Left ventricle myocardium inferior (tissue), 1 donor: ENCODE measurements at regions not wholly inside any gene's neighbourhood (a gene's known extent, or its start where the extent isn't known, plus 50 kb on each side); places are given as distances from the start of the nearest gene placed in this dataset.

Experiments
- DNase-seq: peaks from one replicate; pipeline ENCODE4 v3.0.0-alpha.2; 2020
- H3K27ac ChIP-seq: fragments of 200-600 bp; replicated peaks from 2 replicates; pipeline ENCODE4 v1.8.0; 2021
- H3K27me3 ChIP-seq: fragments of 200-600 bp; 2 replicates; pipeline ENCODE4 v1.8.0; 2021; ENCODE audit warnings: low read depth
- H3K36me3 ChIP-seq: fragments of 200-600 bp; 2 replicates; pipeline ENCODE4 v1.8.0; 2021
- H3K4me1 ChIP-seq: fragments of 200-600 bp; 2 replicates; pipeline ENCODE4 v1.8.0; 2021
- H3K4me3 ChIP-seq: fragments of 200-600 bp; 2 replicates; pipeline ENCODE4 v1.8.0; 2021; ENCODE audit warnings: mild to moderate bottlenecking, moderate library complexity
- H3K9me3 ChIP-seq: fragments of 200-600 bp; replicated peaks from 2 replicates; pipeline ENCODE4 v1.8.0; 2021
- intact Hi-C: fragments of 100-400 bp; cut with micrococcal nuclease; formaldehyde crosslinking; loops from one replicate; pipeline ENCODE4 v1.11.0; 2022
- TF ChIP-seq, protein P1 (sequence below): fragments of 200-600 bp; IDR thresholded peaks from 2 replicates; pipeline ENCODE4 v1.8.0; 2021; ENCODE audit warnings: antibody characterized with exemption, mild to moderate bottlenecking, borderline replicate concordance
- donor health status: DM: no; HTN: yes; CAD: no; lungs with severe emphysema.

DNA sequence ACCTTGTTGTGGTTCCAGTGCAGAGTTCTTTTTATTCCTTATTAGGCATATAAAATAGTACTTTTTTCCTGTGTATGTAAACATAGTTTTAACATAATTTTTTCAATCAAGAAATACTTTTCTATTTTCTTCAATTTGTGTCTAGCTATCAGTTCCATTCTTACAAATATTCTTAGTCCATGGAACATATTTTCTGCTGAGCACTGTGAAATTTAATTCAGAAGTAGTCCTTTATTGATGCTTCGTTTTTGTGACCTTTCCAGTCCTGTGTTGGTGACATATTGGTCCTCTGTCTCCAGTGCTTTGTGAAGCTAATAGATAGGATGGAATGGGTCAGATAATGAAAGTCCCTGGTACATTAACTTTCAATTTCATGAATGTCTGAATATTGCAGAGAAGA lies 325.1 kb downstream of the SAMD5 start:
- no peaks in the 10 kb centered on the region for H3K36me3 ChIP-seq
- intact Hi-C loops: no loop called here
- H3K4me1 ChIP-seq: no peaks in the 10 kb centered on the region
- H3K9me3 ChIP-seq: no peaks in the 10 kb centered on the region
- DNase-seq: no peak
- no peak overlapping the region for H3K27ac ChIP-seq
- TF ChIP-seq, protein P1, sequence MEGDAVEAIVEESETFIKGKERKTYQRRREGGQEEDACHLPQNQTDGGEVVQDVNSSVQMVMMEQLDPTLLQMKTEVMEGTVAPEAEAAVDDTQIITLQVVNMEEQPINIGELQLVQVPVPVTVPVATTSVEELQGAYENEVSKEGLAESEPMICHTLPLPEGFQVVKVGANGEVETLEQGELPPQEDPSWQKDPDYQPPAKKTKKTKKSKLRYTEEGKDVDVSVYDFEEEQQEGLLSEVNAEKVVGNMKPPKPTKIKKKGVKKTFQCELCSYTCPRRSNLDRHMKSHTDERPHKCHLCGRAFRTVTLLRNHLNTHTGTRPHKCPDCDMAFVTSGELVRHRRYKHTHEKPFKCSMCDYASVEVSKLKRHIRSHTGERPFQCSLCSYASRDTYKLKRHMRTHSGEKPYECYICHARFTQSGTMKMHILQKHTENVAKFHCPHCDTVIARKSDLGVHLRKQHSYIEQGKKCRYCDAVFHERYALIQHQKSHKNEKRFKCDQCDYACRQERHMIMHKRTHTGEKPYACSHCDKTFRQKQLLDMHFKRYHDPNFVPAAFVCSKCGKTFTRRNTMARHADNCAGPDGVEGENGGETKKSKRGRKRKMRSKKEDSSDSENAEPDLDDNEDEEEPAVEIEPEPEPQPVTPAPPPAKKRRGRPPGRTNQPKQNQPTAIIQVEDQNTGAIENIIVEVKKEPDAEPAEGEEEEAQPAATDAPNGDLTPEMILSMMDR: no peak
- no peak overlapping the region for H3K4me3 ChIP-seq
- H3K27me3 ChIP-seq: no peaks in the 10 kb centered on the region

DNA sequence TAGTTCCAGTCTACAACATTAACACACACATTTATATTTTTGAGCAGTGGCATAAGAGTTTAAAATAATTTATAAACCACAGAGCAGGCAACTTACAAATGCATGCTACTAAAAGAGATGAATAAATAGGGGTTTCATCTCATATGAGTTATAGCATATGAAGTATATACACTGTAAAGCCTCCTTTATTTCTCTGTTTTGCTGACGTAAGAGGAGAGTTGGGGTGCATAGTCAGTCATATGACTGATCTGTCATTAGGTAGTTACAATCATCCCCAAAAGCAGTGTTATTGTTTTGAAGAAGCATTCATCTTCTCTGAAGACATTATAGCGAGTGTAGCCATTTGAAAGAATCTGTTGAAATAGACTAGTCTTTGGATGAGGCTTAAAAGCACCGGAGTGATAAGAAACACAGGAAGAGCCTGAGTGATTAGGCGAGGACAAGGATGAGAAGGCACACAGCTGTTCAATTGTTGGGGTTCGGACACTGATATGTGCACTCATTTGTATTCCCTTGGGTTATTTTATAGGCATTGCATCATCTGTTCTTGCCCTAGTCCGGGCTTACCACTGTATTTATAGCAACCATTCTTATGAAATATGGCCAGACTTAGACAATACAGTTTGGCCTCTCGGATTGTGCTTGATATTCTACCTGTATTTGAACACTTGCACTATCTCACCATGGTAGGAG lies 325.7 kb downstream of the SAMD5 start:
- H3K9me3 ChIP-seq: no peaks in the 10 kb centered on the region
- H3K36me3 ChIP-seq: no peaks in the 10 kb centered on the region
- intact Hi-C loops: no loop called here
- H3K4me1 ChIP-seq: no peaks in the 10 kb centered on the region
- TF ChIP-seq, protein P1: no peak
- no peak for DNase-seq
- H3K27me3 ChIP-seq: no peaks in the 10 kb centered on the region
- H3K27ac ChIP-seq: no peak overlapping the region
- no peak overlapping the region for H3K4me3 ChIP-seq

DNA sequence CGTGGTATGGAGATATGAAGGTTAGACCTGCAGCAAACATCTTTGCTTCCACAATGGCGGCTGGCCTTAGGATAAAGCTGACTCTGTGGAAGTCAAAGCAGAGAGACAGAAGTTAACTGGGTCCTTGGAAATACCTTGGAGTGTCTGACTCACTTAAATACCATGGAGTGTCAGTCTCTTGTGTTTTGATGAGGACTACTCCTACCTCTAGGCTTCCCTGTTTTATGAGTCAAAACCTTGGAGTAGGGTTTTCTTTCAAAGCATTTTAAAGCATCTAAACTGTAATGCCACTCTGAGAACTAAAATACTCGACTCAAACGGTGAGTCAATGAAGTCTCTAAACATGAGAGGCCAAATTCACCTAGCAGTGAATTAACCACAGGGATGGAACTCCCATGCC lies 329.1 kb downstream of the SAMD5 start:
- DNase-seq: no peak
- intact Hi-C loops: no loop called here
- H3K4me3 ChIP-seq: no peak overlapping the region
- H3K27ac ChIP-seq: no peak overlapping the region
- H3K27me3 ChIP-seq: no peaks in the 10 kb centered on the region
- no peaks in the 10 kb centered on the region for H3K9me3 ChIP-seq
- TF ChIP-seq, protein P1: no peak
- no peaks in the 10 kb centered on the region for H3K4me1 ChIP-seq
- no peaks in the 10 kb centered on the region for H3K36me3 ChIP-seq

DNA sequence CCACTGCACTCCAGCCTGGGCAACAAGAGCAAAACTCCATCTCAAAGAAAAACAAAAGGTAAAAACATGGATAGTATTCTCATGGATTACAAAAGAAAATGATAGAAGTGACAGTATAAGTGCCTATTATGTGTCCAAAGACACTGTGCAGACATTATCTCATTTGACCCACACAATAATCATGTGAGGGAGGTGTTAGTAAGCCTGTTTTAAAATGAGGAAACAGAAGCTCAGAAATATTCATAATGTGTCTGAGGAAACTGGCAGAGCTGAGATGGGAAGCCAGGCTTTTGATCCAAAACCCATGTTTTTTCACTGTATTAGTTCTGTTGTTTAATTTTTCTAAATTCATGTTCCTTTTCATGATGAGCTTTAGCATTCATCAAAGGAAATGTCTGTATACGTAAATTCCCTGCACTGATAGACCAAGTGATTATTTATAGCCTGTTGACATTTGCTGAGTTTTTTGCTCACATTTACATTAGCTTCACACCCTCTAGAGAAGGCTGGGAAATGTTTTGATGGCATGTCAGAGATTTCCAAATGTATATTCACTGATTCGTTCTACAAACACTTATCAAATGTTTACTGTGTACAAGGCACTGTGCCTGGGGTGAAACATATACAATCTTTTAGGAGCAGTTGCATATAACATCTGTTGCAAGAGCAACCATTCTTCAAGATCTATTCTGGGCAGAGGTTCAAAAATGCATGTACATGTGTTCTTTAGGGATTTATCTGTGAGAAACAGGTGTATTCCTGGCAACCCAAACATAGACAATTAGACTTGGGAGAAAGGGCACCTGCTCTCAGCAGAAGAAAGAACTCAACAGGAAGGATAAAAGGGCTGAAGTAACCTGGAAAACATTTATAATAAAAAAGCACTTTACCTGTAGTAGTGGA lies 331.5 kb downstream of the SAMD5 start:
- Histone ChIP-seq H3K4me3 (no peak overlapping the region), H3K27me3 (no peaks in the 10 kb centered on the region), H3K27ac (no peak overlapping the region), H3K9me3 (peaks cover 13% of the 10 kb centered on the region), H3K4me1 (no peaks in the 10 kb centered on the region), H3K36me3 (no peaks in the 10 kb centered on the region)
- intact Hi-C loops: no loop called here
- no peak for DNase-seq
- TF ChIP-seq, protein P1: no peak

DNA sequence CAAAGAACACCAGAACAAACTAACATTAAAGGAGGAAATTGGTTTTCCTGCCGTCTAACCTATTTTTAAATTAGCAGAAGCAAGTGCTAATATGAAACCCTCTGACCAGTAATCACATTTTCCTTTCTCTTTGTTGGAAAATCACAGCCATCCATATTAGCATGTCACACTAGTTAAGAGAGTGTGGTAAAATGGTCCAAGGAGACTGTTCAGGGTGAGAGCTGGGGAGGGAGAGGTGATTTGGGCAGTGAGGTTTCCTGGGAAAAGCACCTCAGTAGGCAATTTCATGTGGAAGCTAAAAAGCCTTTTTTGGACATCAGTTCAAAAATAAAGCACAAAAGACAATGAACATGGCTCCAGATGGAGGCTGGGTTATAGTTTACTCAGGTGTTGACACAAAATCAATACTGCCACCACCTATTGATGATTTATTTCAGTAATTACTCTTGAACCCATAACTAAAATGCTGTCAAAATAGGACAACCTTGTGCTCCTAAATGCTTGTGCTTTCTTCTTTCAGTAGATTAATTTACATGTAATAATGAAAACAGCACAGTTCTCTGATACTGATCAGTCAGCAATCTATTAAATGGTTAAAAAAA lies 333.2 kb downstream of the SAMD5 start:
- Histone ChIP-seq H3K27ac (no peak overlapping the region), H3K9me3 (peaks cover 13% of the 10 kb centered on the region), H3K4me1 (no peaks in the 10 kb centered on the region), H3K27me3 (no peaks in the 10 kb centered on the region), H3K36me3 (no peaks in the 10 kb centered on the region), H3K4me3 (no peak overlapping the region)
- intact Hi-C loops: no loop called here
- DNase-seq: no peak
- TF ChIP-seq, protein P1: no peak
